Pancreas (tissue), 10 donors: ENCODE measurements at regions not wholly inside any gene's neighbourhood (a gene's known extent, or its start where the extent isn't known, plus 50 kb on each side); places are given as distances from the start of the nearest gene placed in this dataset.

ENCODE experiments used
- ATAC-seq, 4 donors: fragments of 200-7000 bp; cut with Tn5 transposase; one replicate each; pipeline versions ENCODE4 v1.8.0 to v1.9.1; 2020; ENCODE audit warnings: mild to moderate bottlenecking in 4 of 4, moderate library complexity in 4 of 4
- DNase-seq, 6 donors: peaks; one replicate each; pipeline ENCODE4 v3.0.0-alpha.2; 2020
- FAIRE-seq: peaks from 2 replicates; lab custom pipeline; 2012; peaks lifted over from hg19 to GRCh38; lab: Jason Lieb, UNC
- H3K27ac ChIP-seq, 4 donors: fragments of 200-600 bp; sonication (generic); 1 replicate in 3 of 4; 2 replicates in 1 of 4; pipeline versions ENCODE4 v1.5.0 to v1.8.0; 2020
- H3K27me3 ChIP-seq, 4 donors: fragments of 200-600 bp; one replicate each; pipeline ENCODE4 v1.8.0; 2021
- H3K36me3 ChIP-seq, 3 donors: fragments of 200-600 bp; sonication (generic) in 1 of 3; one replicate each; pipeline versions ENCODE4 v1.5.0 to v1.8.0; 2020 to 2021
- H3K4me1 ChIP-seq, 3 donors: fragments of 200-600 bp; one replicate each; pipeline ENCODE4 v1.8.0; 2021
- H3K4me3 ChIP-seq, 4 donors: fragments of 200-600 bp; sonication (generic) in 2 of 4; one replicate each; pipeline versions ENCODE4 v1.5.0 to v1.8.0; 2020 to 2021
- H3K9me3 ChIP-seq, 4 donors: fragments of 200-600 bp; one replicate each; pipeline ENCODE4 v1.8.0; 2021
- WGBS, 2 donors: extraction: QIAGEN DNeasy Blood & Tissue Kit; methylation state at CpG; one replicate each; pipeline ENCODE4 v1.1.7; 2013; 5-methylcytosine and 5-hydroxymethylcytosine counted together
- intact Hi-C, 3 donors: fragments of 100-400 bp; cut with DNase I; formaldehyde crosslinking; loops; one replicate each; pipeline versions ENCODE4 v1.11.1 to v1.14.2; 2022
- TF ChIP-seq, protein P1 (sequence below), 4 donors: fragments of 200-600 bp; sonication (generic) in 3 of 4; IDR thresholded peaks; one replicate each; pipeline versions ENCODE4 v1.5.0 to v1.8.0; 2021; ENCODE audit warnings: antibody characterized with exemption in 4 of 4
- donor health status: healthy with polysubstance abuse.
- donor health status: DM: no; HTN: no; CAD: no; lungs with moderate emphysema.
- donor health status: DM: no; HTN: no; CAD: no.
- donor health status: control.
- donor health status: control.
- donor health status: Bipolar disorder and iron deficiency.
- donor health status: DM: yes; HTN: yes; CAD: no.
- donor health status: DM: no; HTN: no; CAD: no.
- donor health status: DM: no; HTN: no; CAD: no.
- donor health status: DM: yes; HTN: yes; CAD: no.

- H3K4me1 ChIP-seq, result no peaks in the 10 kb centered on the region
- H3K4me3 ChIP-seq, result no peak overlapping the region
- H3K9me3 ChIP-seq, result no peaks in the 10 kb centered on the region
- TF ChIP-seq, protein P1, sequence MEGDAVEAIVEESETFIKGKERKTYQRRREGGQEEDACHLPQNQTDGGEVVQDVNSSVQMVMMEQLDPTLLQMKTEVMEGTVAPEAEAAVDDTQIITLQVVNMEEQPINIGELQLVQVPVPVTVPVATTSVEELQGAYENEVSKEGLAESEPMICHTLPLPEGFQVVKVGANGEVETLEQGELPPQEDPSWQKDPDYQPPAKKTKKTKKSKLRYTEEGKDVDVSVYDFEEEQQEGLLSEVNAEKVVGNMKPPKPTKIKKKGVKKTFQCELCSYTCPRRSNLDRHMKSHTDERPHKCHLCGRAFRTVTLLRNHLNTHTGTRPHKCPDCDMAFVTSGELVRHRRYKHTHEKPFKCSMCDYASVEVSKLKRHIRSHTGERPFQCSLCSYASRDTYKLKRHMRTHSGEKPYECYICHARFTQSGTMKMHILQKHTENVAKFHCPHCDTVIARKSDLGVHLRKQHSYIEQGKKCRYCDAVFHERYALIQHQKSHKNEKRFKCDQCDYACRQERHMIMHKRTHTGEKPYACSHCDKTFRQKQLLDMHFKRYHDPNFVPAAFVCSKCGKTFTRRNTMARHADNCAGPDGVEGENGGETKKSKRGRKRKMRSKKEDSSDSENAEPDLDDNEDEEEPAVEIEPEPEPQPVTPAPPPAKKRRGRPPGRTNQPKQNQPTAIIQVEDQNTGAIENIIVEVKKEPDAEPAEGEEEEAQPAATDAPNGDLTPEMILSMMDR (IDR thresholded peaks at IDR 0.05), result no peak
- H3K36me3 ChIP-seq, result no peaks in the 10 kb centered on the region
- FAIRE-seq (no peak), DNase-seq (no peak), ATAC-seq (no peak)
- no peak overlapping the region for H3K27ac ChIP-seq
- intact Hi-C loops, result no loop called here
- H3K27me3 ChIP-seq, result no peaks in the 10 kb centered on the region
- WGBS, 2 donors, result 84 to 91% methylated on average over 14 of the region's 14 CpGs
Observed at GRCh38 chr2:120828829-120829632, 93.4 kb downstream of the GLI2 start.

DNA sequence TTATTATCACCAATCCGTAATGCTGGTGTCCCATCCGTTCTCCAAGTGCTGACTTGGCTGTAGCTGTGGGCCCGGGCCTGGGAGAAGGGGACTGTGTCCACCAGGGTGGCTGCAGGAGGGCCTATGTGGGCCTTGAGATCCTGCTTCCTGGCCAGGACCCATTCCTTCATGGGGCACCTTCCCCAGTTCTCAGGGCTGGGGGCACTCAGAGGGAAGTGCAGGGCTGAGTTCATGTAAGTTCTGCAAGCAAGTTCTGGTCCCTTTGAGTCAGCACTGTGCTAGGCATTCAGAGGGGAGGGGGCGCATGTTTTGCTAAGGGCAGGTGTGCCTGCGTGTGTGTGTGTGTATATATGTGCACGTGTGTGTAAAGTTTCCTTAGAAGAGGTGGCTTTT, 94.0 kb downstream of the GLI2 start:
- no peaks in the 10 kb centered on the region for H3K4me1 ChIP-seq
- H3K27ac ChIP-seq, result no peak overlapping the region
- ATAC-seq (no peak), DNase-seq (no peak), FAIRE-seq (no peak)
- WGBS, 2 donors, result 76 to 88% methylated on average over 6 of the region's 6 CpGs
- no peaks in the 10 kb centered on the region for H3K36me3 ChIP-seq
- no peaks in the 10 kb centered on the region for H3K9me3 ChIP-seq
- intact Hi-C loops, result no loop called here
- no peaks in the 10 kb centered on the region for H3K27me3 ChIP-seq
- TF ChIP-seq, protein P1 (IDR thresholded peaks at IDR 0.05), result no peak
- H3K4me3 ChIP-seq, result no peak overlapping the region

DNA sequence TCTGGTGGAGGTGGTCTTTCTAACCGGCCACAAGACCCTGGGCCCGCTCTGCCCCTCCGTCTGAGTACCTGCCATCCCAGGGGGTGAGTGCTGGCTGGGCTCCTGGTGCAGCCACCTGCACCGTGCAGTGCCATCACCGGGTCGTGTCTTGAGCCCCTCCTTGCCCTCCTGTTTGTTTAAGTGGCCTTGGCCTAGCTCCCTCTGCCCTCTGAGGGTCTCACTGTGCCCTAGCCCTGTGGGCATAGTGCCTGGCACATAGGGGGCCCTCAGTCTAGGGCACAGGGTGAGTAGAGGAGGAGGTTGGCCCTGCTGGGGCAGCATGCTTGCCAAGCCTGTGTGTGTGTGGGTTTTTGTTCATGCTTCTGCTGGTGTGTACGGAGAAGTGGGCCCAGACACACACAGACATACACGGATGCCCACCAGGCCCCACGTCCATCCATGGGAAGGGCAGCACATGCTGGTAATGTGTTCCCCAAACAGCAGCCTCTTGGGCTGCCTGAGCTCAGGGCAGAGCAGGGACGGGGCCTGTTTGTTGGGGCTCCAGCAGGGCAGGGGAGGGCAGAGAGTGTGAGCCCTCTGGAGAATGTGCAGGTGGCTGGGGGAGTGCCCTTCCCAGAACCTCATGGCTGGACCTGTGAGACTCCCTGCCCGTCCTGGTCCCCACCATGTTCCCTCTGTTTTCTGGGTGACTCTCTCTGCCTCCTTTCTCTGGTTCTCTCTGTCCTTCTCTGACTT, 94.6 kb downstream of the GLI2 start:
- no peaks in the 10 kb centered on the region for H3K27me3 ChIP-seq
- no peak overlapping the region for H3K4me3 ChIP-seq
- no peak overlapping the region for H3K27ac ChIP-seq
- FAIRE-seq, result no peak
- peak in 1 of 4 donors; percentile 23 for ATAC-seq
- no peaks in the 10 kb centered on the region for H3K9me3 ChIP-seq
- H3K4me1 ChIP-seq, result no peaks in the 10 kb centered on the region
- no peaks in the 10 kb centered on the region for H3K36me3 ChIP-seq
- peak in 1 of 6 donors; percentile 33 for DNase-seq
- TF ChIP-seq, protein P1 (IDR thresholded peaks at IDR 0.05), result no peak
- intact Hi-C loops, result no loop called here
- WGBS, 2 donors, result 76 to 79% methylated on average over 10 to 11 of the region's 11 CpGs

- 70 to 74% methylated on average over 2 of the region's 2 CpGs for WGBS, 2 donors
- no peak for FAIRE-seq
- no peaks in the 10 kb centered on the region for H3K27me3 ChIP-seq
- no peaks in the 10 kb centered on the region for H3K36me3 ChIP-seq
- H3K27ac ChIP-seq, result no peak overlapping the region
- ATAC-seq, result no peak
- H3K4me1 ChIP-seq, result no peaks in the 10 kb centered on the region
- intact Hi-C loops, result no loop called here
- H3K9me3 ChIP-seq, result no peaks in the 10 kb centered on the region
- no peak overlapping the region for H3K4me3 ChIP-seq
- no peak for DNase-seq
- TF ChIP-seq, protein P1 (IDR thresholded peaks at IDR 0.05), result no peak
Observed at GRCh38 chr2:120831086-120831485, 95.4 kb downstream of the GLI2 start.

DNA sequence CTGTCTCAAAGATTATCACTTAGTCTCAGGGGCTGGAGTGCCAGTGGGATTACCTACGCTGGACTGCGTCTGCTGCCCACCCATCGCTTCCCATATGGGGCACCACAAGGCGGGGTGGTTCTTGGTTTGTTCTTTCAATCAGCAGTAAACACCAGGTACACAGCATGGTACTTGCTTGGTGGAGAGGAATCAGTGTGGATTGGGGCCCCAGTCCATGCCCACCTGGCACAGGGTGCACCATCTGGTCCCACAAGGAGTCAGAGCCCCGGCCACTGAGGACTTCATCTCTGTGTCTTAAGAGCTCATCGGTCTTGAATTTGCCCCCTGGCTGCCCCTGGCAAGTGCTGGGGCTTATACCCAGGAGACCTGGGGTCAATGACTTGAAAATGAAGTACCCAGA, 96.2 kb downstream of the GLI2 start:
- TF ChIP-seq, protein P1 (IDR thresholded peaks at IDR 0.05), result no peak
- H3K4me1 ChIP-seq, result no peaks in the 10 kb centered on the region
- H3K9me3 ChIP-seq, result no peaks in the 10 kb centered on the region
- FAIRE-seq (no peak), ATAC-seq (no peak), DNase-seq (no peak)
- WGBS, 2 donors, result 90 to 97% methylated on average over 6 of the region's 6 CpGs
- H3K36me3 ChIP-seq, result no peaks in the 10 kb centered on the region
- intact Hi-C loops, result no loop called here
- H3K27me3 ChIP-seq, result no peaks in the 10 kb centered on the region
- H3K27ac ChIP-seq, result no peak overlapping the region
- H3K4me3 ChIP-seq, result no peak overlapping the region
